ENCODE measurements at regions not wholly inside any gene's neighbourhood (a gene's known extent, or its start where the extent isn't known, plus 50 kb on each side); places are given as distances from the start of the nearest gene placed in this dataset.

GRCh38 chr21:18985584-18985983, 582.0 kb upstream of the TMPRSS15 start:
- TF ChIP-seq POLR2A (IDR thresholded peaks at IDR 0.05; ENCODE audit: low read length) = no peak
- no peak for TF ChIP-seq GATA1 (IDR thresholded peaks at IDR 0.05; ENCODE audit: low read depth, low read length)
